NCI-H1436 (cell line): ENCODE measurements at regions not wholly inside any gene's neighbourhood (a gene's known extent, or its start where the extent isn't known, plus 50 kb on each side); places are given as distances from the start of the nearest gene placed in this dataset.

Experiments used
- DNase-seq: peaks from one replicate; lab custom pipeline; 2025; lab: John Stamatoyannopoulos, UW

GRCh38 chr9:91159664-91160121, 202.0 kb downstream of the AUH start:
- no peak for DNase-seq

GRCh38 chr9:91160181-91160580, 201.5 kb downstream of the AUH start:
- DNase-seq = no peak

- DNase-seq = no peak
These were observed 200.9 kb downstream of the AUH start for GRCh38 chr9:91160599-91161464.

GRCh38 chr9:91161465-91162300, 200.0 kb downstream of the AUH start:
- DNase-seq = no peak

GRCh38 chr9:91162311-91162710, 199.4 kb downstream of the AUH start:
- DNase-seq = no peak

- no peak for DNase-seq
These were observed 198.8 kb downstream of the AUH start for GRCh38 chr9:91162784-91163443.

- no peak for DNase-seq
These were observed 198.3 kb downstream of the AUH start for GRCh38 chr9:91163444-91163772.

- no peak for DNase-seq
These were observed 197.8 kb downstream of the AUH start for GRCh38 chr9:91163773-91164471.
